ENCODE measurements at regions not wholly inside any gene's neighbourhood (a gene's known extent, or its start where the extent isn't known, plus 50 kb on each side); places are given as distances from the start of the nearest gene placed in this dataset.

- no peak for TF ChIP-seq CTCF (conservative IDR thresholded peaks at IDR 0.05; ENCODE audit: low read depth, low read length)
- DNase-seq (ENCODE audit: low read depth): no peak
- H3K4me3 ChIP-seq (ENCODE audit: low read length): no peak overlapping the region
These were observed 378.6 kb upstream of the ANXA10 start for GRCh38 chr4:167713756-167714155.

GRCh38 chr4:167715176-167715575 is 377.2 kb upstream of the ANXA10 start:
- no peak for TF ChIP-seq CTCF (conservative IDR thresholded peaks at IDR 0.05; ENCODE audit: low read depth, low read length)
- no peak for DNase-seq (ENCODE audit: low read depth)
- no peak overlapping the region for H3K4me3 ChIP-seq (ENCODE audit: low read length)

DNA sequence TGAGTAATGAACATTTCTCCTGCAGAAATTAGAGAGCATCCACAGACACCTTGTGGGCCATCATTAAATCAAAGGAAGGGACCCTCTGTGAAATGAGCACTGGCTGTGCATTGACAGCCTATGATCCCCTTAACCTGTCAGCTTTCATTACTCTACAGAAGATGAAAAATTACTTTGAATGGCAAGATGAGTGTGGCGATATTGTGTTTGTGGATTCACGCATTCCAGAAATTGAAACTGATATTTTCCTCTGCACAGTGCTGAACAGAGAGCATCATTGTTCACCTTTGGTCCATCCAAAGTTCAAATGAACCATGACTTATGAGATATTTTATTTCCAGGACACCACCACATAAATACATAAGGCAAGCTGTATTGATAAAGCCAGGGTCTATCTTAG is 374.8 kb upstream of the ANXA10 start:
- no peak for DNase-seq (ENCODE audit: low read depth)
- no peak for TF ChIP-seq CTCF (conservative IDR thresholded peaks at IDR 0.05; ENCODE audit: low read depth, low read length)
- H3K4me3 ChIP-seq (ENCODE audit: low read length): no peak overlapping the region

GRCh38 chr4:167721617-167722486 is 370.5 kb upstream of the ANXA10 start:
- DNase-seq (ENCODE audit: low read depth): no peak
- no peak for TF ChIP-seq CTCF (conservative IDR thresholded peaks at IDR 0.05; ENCODE audit: low read depth, low read length)
- H3K4me3 ChIP-seq (ENCODE audit: low read length): no peak overlapping the region

DNA sequence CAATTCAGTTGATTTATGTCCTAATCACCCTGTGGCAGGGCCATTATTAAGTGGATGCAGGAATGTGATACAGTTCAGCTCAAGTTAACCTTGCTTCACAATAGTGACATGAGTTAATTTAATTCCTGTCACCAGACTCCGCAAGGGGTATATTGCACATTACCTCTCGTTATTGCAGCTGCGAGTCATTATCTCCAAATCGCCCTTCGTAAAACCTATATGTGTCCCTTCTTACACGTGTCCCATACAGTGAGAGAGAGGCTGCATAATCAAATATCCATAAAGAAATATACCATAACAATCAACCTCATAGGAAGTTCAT is 369.9 kb upstream of the ANXA10 start:
- no peak overlapping the region for H3K4me3 ChIP-seq (ENCODE audit: low read length)
- no peak for DNase-seq (ENCODE audit: low read depth)
- no peak for TF ChIP-seq CTCF (conservative IDR thresholded peaks at IDR 0.05; ENCODE audit: low read depth, low read length)

DNA sequence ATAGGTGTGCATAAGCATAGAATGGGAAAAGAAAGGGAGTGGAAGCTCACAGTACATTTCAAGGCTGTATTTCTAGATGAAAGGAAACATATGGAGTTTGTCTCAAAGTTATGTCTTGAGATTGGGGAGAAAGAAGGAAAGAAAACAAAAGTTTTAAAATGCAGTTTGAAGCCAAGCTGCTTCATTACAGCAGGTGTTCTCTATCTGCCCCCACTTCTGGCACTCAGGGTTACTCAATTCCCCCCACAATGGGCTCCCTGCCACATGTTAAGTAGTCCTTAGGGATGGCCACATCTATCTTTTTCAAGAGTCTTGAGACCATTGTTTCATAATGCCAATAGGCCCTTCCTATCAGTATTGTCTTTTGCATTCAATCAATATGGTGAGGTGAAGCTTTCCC is 367.4 kb upstream of the ANXA10 start:
- no peak for DNase-seq (ENCODE audit: low read depth)
- H3K4me3 ChIP-seq (ENCODE audit: low read length): no peak overlapping the region
- no peak for TF ChIP-seq CTCF (conservative IDR thresholded peaks at IDR 0.05; ENCODE audit: low read depth, low read length)

DNA sequence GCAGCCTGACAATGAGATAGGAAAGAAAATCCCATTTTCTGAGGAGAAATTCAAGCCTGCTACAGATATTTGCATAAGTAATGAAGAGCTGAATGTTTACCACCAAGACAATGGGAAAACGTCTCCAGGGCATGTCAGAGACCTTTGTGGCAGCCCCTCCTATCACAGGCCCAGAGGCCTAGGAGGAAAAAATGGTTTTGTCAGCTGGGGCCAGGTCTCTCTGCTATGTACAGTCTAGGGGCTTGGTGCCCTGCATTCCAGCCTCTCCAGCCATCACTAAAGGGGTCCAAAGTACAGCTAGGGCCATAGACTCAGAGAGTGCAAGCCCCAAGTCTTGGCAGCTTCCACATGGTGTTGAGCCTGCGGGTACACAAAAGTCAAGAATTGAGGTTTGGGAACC is 361.6 kb upstream of the ANXA10 start:
- TF ChIP-seq CTCF (conservative IDR thresholded peaks at IDR 0.05; ENCODE audit: low read depth, low read length): no peak
- no peak overlapping the region for H3K4me3 ChIP-seq (ENCODE audit: low read length)
- no peak for DNase-seq (ENCODE audit: low read depth)
